Ishikawa (cell line): ENCODE measurements at regions not wholly inside any gene's neighbourhood (a gene's known extent, or its start where the extent isn't known, plus 50 kb on each side); places are given as distances from the start of the nearest gene placed in this dataset.

Source experiments
- CEBPB ChIP-seq: IDR thresholded peaks from 2 replicates; pipeline ENCODE4 v1.6.1; 2012
- CREB1 ChIP-seq: IDR thresholded peaks from 2 replicates; pipeline ENCODE4 v1.6.1; 2012; ENCODE audit warnings: low read depth
- EGR1 ChIP-seq: IDR thresholded peaks from 2 replicates; pipeline ENCODE4 v1.6.1; 2012
- EP300 ChIP-seq: IDR thresholded peaks from 2 replicates; pipeline ENCODE4 v1.6.1; 2012; ENCODE audit warnings: borderline replicate concordance
- FOXM1 ChIP-seq: IDR thresholded peaks from 2 replicates; pipeline ENCODE4 v1.6.1; 2012; ENCODE audit warnings: low read depth, borderline replicate concordance
- MAX ChIP-seq: IDR thresholded peaks from 2 replicates; pipeline ENCODE4 v1.6.1; 2012
- NFIC ChIP-seq: IDR thresholded peaks from 2 replicates; pipeline ENCODE4 v1.6.1; 2012
- RAD21 ChIP-seq: IDR thresholded peaks from 2 replicates; pipeline ENCODE4 v1.6.1; 2012; ENCODE audit warnings: low read depth
- REST ChIP-seq: IDR thresholded peaks from 2 replicates; pipeline ENCODE4 v1.6.1; 2012; ENCODE audit warnings: low read depth, mild to moderate bottlenecking
- TAF1 ChIP-seq: IDR thresholded peaks from 2 replicates; pipeline ENCODE4 v1.6.1; 2012; ENCODE audit warnings: low read depth, mild to moderate bottlenecking
- TCF12 ChIP-seq: IDR thresholded peaks from 2 replicates; pipeline ENCODE4 v1.6.1; 2012; ENCODE audit warnings: low read depth
- TEAD4 ChIP-seq: IDR thresholded peaks from 2 replicates; pipeline ENCODE4 v1.6.1; 2012
- USF1 ChIP-seq: IDR thresholded peaks from 2 replicates; pipeline ENCODE4 v1.6.1; 2012
- YY1 ChIP-seq: IDR thresholded peaks from 2 replicates; pipeline ENCODE4 v1.6.1; 2012; ENCODE audit warnings: low read depth
- ZBTB7A ChIP-seq: IDR thresholded peaks from 2 replicates; pipeline ENCODE4 v1.6.1; 2012; ENCODE audit warnings: low read depth

GRCh38 chr9:134970198-134970597, 52.5 kb upstream of the FCN1 start:
- TF ChIP-seq YY1: no peak
- no peak for TF ChIP-seq EP300
- no peak for TF ChIP-seq REST
- no peak for TF ChIP-seq RAD21
- TF ChIP-seq ZBTB7A: no peak
- TF ChIP-seq CREB1: no peak
- no peak for TF ChIP-seq TAF1
- TF ChIP-seq MAX: no peak

- TF ChIP-seq EP300 (no peak), NFIC (no peak), CEBPB (no peak), TEAD4 (no peak), ZBTB7A (no peak)
Measured at GRCh38 chr9:134970719-134971118, 53.0 kb upstream of the FCN1 start.

GRCh38 chr9:134971196-134971595, 53.5 kb upstream of the FCN1 start:
- no peak for TF ChIP-seq MAX
- TF ChIP-seq CREB1: no peak
- no peak for TF ChIP-seq TAF1
- no peak for TF ChIP-seq RAD21
- TF ChIP-seq EGR1: no peak
- no peak for TF ChIP-seq ZBTB7A
- no peak for TF ChIP-seq REST
- TF ChIP-seq FOXM1: no peak
- TF ChIP-seq EP300: no peak
- TF ChIP-seq CEBPB: no peak

GRCh38 chr9:134971696-134972095, 54.0 kb upstream of the FCN1 start:
- TF ChIP-seq TCF12 (no peak), TEAD4 (no peak), YY1 (no peak), CEBPB (no peak), TAF1 (no peak), MAX (no peak), EP300 (no peak), RAD21 (no peak), USF1 (no peak), NFIC (no peak), CREB1 (no peak), EGR1 (no peak), FOXM1 (no peak)

GRCh38 chr9:134972140-134972539, 54.4 kb upstream of the FCN1 start:
- TF ChIP-seq FOXM1 (no peak), MAX (no peak), EGR1 (no peak), TAF1 (no peak), TEAD4 (no peak), CREB1 (no peak), EP300 (no peak), USF1 (no peak), ZBTB7A (no peak), YY1 (no peak), CEBPB (no peak), REST (no peak), RAD21 (no peak), TCF12 (no peak), NFIC (no peak)
